HG02885 (cell line): ENCODE measurements at regions not wholly inside any gene's neighbourhood (a gene's known extent, or its start where the extent isn't known, plus 50 kb on each side); places are given as distances from the start of the nearest gene placed in this dataset.
"Not testable (repeated sequence)": the region's sequence is repeated elsewhere in the genome, so short reads cannot be mapped to it uniquely, and the experiment has no call there.

ENCODE experiments used
- ATAC-seq: cut with Tn5 transposase; IDR thresholded peaks from one replicate; pipeline ENCODE4 v1.9.1; 2021; ENCODE audit warnings: mild to moderate bottlenecking; ENCODE audit not compliant: unreplicated experiment, poor library complexity

DNA sequence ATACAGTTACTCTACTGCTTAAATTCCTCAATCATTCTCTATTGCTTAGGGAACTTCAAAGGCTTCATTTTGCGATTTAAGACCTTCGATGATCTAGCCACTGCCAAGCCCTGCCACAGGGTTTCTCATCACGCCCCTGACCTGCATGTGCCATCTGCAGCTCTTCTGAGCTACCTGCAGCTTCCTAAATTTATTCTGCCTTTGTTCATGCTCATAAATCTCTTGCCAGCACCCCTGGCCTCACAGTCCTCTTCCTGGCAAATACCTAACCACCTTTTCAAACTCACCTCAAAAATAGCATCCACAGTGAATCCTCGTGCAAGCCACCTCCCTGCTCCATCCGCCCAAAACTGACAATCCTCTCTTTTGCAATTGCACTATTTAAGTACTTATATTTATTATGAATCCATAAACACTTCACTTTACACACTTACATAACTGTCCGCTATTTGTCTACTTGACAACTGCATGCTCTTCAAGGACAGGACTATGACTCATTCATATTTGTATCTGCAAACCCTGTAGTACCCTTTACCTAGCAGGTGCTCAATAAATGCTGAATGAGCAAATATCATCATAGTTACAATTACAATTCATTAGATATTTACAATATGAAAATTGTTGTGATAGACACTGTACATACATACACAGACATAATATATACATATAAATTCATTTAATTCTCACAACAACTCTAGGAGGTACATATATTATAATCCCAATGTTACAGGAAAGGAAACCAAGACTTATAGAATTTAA is 280.0 kb upstream of the RASGEF1B start:
- ATAC-seq: no peak

DNA sequence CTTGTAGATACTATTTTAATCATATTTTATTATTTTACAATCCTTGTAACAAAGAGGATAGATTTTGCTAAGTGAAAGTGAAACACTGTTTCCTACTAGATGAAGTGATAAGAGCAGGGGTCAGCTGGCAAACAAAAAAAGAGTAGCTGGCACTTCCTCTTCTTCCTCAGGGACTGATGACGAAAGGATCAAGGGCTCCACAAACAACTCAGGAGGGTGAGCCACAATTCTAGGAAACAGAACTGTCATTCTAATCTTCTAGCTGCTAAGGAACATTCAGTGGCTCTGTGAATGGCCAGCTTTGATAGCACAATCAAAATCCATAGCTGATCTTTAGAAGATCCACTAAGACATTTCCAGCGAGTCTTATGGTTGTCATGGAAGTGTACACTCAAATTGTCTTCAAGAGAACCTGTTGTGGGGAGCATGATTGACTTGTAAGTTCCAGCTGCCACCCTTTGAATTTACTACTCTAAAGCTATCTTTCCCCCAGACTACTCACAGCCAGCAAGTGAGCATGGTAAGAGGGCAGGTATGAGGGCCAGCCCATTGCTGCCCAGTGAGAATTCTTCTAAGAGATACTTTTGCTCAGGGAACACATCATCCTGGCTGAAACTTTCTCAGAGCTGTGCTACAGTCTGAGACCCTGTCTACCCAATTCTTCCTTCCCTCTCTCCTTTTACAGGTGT is 275.7 kb upstream of the RASGEF1B start:
- no peak for ATAC-seq

DNA sequence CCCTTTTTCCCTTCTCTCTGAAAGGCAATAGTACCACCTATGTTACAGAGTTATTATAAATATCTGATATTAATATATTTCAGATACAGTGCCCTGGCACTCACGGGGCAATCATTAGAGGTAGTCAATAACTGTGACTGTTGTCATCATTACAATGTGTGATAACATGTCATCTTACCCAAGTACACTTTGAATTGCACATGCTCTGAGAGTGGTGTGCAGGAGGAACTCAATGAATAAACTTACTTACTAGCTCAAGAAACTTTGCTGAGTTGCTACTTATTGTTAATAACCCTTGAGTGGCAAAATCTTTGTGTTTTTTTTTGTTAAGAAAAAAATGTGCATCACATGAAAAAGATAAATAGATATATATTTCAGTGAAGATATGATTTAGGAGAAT is 275.1 kb upstream of the RASGEF1B start:
- no peak for ATAC-seq

DNA sequence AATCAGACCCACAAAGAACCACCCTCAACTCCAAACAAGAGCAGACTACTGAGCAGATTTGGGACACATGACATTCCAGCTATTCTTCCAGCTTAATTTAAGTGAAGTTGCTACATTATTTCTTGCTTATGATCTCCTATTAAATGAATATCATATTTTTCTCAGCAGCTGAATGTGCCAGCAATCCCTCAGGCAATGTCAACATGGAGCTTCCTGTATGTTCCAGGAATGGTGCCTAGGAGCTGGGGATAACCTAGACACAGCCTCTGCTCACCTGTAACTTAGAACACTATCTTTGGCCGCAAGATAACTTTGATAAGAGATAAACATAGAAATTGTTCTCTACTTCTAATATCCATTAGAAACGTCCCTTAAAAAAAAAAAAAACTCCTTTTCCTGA is 274.4 kb upstream of the RASGEF1B start:
- ATAC-seq: no peak

DNA sequence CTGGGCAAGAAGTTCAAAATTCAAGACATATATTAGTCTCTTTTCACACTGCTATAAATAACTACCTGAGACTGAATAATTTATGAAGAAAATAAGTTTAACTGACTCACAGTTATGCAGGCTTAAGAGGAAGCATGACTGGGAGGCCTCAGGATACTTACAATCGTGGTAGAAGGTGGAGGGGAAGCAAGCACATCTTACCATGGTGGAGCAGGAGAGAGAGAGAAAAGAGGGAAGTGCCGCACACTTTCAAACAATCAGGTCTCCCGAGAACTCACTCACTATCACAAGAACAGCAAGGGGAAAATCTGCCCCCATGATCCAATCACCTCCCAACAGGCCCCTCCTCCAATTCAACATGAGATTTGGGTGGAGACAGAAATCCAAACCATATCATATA is 273.3 kb upstream of the RASGEF1B start:
- ATAC-seq: no peak

DNA sequence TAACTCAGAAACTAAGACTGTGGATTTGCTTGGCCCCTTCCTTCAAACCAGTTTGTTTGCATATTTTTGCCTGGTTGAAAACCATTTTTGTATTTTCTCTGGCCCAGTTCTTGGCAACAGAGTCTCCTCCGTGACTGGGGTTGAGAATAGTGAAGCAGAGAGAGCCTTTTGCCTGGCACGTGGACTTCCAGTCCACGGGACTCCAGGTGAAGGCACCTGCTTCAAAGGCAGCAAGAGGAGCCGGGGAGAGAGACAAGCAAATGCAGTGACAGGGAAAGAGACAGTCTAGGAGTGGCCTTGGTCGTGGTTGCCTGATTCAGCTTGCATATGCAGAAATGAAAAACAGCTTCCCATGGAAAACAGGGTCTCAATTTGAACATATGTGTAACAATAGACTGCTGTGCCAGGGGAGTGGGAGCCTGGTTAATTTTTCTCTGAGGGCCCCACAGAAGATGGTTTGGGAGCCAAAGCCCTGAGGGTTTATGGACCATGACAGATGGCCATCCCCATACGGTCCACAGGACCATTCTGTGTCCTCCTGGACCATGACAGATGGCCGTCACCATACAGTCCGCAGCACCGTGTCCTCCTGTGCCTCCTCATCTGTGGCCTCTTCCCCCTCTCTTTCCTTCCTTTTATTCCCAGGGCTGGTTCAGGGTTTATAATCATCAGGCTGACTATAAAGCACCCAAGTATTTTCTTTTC is 272.2 kb upstream of the RASGEF1B start:
- no peak for ATAC-seq

DNA sequence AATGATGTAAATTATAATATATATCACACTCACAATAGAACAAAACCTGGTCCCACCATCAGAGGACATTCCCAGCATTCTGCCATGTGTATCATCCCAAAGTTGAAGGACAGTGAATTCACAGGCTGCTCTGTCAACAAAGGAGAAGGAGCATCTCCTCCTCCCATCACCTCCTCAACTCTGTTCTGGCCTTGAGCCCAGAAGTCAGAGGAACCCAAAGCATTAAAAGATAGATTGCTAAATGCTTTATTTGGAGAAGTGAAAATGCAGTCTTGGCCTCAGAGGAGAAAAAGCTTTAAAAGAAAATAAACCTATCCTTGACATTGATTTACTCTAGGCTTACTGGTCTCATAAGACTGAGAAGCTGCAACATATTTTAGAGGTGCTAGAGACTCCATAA is 268.8 kb upstream of the RASGEF1B start:
- ATAC-seq: no peak

DNA sequence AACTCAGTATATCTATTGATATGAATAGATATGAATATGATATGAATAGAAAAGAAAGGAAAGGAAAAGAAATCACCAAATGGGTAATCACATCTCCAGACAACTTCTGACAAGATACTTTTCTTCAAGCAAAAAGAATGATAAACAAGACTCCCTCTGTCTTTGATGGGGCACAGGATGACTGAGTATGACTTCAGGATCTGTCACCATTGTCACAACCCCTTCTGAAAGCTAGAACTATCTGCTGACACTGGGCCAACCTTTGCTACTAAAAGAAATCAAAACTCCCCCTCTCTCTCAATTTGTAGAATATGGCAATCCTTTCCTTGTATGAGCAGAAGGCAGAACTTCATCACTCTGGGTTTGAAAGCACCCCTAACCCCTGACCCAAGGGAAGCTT is 267.2 kb upstream of the RASGEF1B start:
- ATAC-seq: no peak

DNA sequence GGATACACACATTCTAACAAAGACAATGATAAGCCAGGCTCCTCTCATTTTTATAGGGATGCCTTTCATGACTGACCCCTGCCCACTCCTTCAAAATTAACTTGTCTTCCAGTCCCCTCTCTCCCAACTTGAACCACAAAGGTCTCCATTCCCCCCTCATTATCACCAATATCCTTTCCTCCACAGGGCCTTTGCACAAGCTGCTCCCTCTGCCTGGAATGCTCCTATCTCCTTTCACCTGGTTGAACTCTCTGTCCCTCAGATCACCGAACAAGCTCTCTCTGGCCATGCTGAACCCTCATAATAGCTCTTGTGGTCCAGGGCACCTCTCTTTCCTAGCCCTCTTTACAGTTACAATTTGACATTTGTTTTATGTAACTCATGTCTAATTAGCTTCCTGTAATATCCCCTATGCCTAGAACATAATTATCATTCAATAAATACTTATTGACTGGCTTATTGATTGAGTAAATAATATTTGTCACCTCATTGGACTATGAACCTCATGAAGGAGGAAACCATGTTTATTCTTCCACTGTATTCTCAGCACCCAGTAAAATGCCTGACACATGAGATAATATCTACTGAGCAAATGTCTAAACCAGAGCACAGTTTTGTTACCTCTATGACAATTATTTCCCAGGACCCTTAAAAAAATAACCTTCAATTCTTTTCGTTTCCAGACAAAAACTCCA is 266.3 kb upstream of the RASGEF1B start:
- no peak for ATAC-seq

DNA sequence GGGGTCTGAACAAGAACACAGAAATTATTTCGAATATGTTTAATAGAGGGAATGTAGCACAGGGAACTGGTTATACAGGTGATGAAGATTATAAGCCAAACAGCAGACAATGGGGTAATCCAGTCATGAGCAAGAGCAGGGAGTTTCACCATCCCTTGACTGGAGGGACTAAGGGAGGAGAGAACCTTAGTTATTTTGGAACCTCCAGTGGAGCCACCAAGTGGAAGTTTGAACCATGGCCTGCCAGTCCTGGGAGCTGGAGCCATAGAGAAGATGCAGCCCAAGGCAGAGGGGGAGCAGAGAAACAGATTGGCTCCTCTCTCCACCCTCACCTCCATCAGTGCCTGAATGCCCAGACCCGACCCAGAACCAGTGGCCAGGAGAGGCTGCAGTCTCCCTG is 264.6 kb upstream of the RASGEF1B start:
- no peak for ATAC-seq

DNA sequence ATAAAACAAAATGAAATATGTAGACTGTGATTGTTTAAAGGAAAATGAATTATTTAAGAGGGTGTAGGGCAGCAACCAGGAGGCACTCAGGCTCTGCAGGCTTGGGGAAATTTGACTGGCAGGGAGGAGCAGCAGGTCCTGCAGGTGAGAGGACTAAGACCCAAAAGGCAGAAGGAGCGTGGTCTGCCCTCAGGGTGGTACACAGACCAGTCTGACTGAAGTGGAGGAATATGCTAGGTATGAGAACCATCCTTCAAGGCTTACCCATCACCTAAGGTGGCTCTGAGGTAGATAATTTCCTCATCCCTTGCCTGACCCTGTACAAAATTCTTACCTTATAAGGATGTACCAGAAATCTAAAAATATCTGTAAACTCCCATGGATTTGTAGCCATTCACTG is 261.3 kb upstream of the RASGEF1B start:
- no peak for ATAC-seq

DNA sequence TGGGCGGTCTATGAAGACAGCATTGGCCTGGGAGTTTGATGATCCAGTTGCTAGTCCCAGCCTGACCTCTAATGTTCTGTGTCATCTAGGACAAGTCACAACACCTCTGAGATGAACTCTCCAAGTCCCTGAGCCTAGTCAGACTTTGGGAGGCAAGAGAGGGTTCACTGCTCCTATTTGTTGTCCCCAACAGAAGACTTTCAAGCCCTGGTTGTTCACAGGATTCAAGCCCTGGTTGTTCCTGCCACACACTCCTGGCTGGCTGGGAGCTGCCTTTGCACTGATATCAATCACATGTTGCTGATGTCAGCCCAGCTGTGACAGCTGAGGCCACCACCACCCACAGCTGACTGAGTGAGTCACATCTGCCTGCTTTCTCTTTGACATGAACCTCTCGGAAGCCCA is 253.2 kb upstream of the RASGEF1B start:
- ATAC-seq: peak; percentile 82

DNA sequence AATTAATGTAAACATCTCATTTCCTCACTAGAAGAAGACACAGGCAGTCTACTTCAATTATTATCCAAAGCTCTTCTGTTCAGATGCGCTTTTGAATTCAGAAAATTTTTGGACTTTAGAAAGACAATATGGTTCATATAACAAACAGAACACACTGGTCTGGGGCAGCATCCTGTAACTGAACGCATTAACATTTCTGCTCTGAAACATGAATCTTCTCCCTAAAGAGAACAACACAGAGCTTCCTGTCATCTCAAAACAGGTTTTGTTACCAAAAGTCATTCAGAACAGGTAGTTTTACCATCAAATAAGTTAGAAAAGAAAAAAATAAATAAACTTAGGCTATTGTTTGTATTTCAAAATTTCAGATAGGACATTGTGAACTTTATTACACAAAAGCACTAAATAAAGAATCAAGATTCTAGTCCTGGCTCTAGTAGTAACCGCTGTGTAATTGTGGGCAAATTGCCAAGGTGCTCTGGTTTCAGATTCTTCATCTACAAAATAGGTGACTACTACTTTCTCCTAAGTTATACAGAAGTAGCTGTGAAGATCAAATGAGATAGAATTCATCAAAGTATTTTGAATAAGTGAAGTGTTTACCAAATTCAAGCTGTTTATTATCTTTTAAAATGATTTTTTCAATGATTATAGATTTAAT is 252.3 kb upstream of the RASGEF1B start:
- no peak for ATAC-seq

DNA sequence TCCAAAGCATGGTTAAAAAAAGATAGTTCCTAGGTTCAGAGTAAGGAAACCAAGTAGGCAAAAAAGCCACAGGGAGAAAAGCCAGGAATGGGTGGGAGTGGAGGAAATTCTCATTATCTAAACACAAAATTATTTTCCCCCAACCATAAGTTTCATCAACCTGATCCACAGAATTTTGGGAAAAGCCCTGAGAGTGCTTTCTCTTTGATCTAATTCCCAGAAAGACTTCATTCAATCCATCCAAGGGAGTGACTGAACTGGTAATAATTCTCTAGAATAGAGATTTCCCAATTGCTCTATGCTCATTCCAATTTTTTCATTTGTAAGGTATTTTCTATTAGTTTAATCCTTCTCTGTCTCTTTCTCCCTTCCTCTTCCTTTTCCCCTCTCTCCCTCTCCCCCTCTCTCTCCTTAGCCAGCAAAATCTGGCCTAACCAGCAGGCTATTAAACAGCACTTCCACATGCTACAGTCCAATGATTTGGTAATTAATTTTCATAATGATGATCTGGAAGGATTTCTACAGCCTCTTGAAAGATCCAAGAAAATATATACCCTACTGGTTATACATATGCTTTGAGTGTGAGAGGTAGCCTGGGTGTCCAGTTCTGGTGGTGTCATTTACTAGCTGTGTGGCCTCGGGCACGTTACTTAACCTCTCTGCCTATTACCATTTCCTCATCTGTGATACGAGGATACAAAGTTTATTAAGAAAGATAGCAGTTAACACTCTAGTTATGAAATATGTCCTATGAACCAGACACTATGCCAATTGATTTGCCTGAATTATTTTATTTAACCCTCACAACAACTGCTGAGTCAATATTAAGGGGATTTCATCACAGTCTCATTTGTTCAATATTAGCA is 251.5 kb upstream of the RASGEF1B start:
- ATAC-seq: no peak

DNA sequence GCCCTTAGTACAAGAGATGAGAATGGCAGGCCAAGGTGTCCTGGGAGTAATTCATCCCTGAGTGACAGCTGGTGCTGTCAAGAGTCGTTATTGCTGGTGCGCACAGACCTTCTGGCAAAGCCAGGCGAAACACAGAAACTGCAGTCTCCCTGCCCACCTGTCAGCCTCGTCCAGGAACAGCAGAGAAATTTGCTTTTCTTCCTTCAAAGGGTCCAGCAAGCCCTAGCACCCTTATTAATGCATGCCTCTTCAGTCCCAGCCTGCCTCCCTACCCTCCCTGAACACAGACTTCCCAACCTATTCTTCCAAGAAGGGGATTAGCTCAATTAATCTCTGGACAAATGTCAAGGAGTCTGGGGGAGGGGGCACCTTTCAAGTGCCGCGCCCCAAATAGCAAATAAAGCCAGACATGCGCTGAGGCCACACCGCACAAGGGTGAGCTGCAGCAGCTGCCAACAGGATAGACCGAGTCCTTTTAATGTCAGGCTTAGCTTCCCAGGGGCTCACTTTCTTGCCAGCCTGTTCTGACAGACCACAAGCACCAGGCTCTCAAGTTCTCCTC is 250.7 kb upstream of the RASGEF1B start:
- ATAC-seq: no peak

DNA sequence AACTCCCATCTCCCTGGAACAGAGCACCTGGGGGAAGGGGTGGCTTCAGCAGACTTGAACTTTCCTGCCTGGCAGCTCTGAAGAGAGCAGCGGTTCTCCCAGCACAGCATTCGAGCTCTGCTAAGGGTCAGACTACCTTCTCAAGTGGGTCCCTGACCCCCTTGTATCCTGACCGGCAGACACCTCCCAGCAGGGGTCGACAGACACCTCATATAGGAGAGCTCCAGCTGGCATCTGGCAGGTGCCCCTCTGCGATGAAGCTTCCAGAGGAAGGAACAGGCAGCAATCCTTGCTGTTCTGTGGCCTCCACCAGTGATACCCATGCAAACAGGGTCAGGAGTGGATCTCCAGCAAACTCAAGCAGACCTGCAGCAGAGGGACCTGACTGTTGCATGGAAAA is 244.1 kb upstream of the RASGEF1B start:
- no peak for ATAC-seq

DNA sequence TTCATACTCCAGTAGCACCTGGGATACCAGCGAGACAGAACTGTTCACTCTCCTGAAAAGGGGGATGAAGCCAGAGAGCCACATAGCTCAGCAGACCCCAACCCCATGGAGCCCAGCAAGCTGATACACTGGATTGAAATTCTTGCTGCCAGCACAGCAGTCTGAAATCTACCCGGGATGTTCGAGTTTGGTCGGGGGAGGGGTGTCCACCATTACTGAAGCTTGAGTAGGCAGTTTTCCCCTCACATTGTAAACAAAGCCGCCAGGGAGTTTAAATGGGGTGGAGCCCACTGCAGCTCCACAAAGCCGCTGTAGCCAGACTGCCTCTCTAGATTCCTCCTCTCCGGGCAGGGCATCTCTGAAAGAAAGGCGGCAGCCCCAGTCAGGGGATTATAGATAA is 243.7 kb upstream of the RASGEF1B start:
- ATAC-seq: not testable (repeated sequence)

DNA sequence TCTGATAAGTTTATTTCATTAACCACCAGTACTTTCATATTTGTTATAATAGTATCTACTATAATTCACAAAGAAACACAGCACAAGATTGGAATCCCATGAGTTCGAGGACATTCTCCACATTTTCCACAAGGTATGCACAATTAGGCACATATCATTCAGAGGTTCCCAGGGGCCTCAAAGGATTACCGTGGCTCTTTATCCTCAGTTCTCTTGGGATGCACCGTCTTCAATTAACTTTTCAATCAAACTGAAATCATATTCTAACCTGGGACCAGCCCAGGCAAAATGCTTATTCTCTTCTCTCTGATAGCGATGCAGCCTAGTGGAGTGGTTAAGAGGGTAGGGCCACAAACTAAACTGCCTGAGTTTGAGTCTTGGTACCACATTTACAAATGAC is 242.6 kb upstream of the RASGEF1B start:
- no peak for ATAC-seq

DNA sequence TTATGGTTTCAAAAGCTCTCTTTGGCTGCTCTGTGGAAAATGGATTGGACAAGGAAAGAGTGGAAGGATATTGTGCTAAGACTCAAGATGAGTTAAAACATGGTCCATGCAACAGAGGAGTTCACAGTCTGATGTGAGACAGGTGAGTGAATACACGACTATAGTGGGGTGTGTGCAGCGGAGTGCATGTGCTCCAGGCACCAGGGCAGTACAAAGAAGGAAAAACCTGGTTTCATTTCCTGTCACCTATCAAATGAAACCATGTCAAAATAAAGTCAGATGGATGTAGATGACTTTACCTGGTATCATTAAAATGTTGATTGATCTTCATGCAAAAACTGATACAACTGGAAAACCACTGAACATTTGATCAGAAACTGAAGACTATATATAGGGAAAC is 241.0 kb upstream of the RASGEF1B start:
- no peak for ATAC-seq
